Spleen (tissue), 7 donors: ENCODE measurements at regions not wholly inside any gene's neighbourhood (a gene's known extent, or its start where the extent isn't known, plus 50 kb on each side); places are given as distances from the start of the nearest gene placed in this dataset.
"Not testable (repeated sequence)": the region's sequence is repeated elsewhere in the genome, so short reads cannot be mapped to it uniquely, and the experiment has no call there.

Experiments
- POLR2A ChIP-seq, 3 donors: fragments of 450-650 bp; IDR thresholded peaks; one replicate each; pipeline ENCODE4 v1.5.1; 2017; ENCODE audit warnings: antibody characterized with exemption in 3 of 3, mild to moderate bottlenecking in 1 of 3
- POLR2AphosphoS5 ChIP-seq, 3 donors: sonication (generic); formaldehyde crosslinking; IDR thresholded peaks; one replicate each; pipeline ENCODE4 v1.5.1; 2017; ENCODE audit warnings: antibody characterized with exemption in 3 of 3
- TF ChIP-seq, protein P1 (sequence below), 11 experiments: fragments of 200-600 bp in 7 of 11; fragments of 450-650 bp in 4 of 11; sonication (generic) in 4 of 11; IDR thresholded peaks in 8 of 11; conservative IDR thresholded peaks in 3 of 11; 1 replicate in 7 of 11; 2 replicates in 4 of 11; pipeline versions ENCODE4 v1.4.0 to v1.8.0; 2016 to 2021; ENCODE audit warnings: antibody characterized with exemption in 11 of 11, inconsistent platforms in 4 of 11, mild to moderate bottlenecking in 1 of 11
- donor health status: DM: no; HTN: no; CAD: no; lungs with moderate emphysema.
- donor health status: DM: no; HTN: no; CAD: no.
- donor health status: DM: no; HTN: no; CAD: no.

- TF ChIP-seq, protein P1, sequence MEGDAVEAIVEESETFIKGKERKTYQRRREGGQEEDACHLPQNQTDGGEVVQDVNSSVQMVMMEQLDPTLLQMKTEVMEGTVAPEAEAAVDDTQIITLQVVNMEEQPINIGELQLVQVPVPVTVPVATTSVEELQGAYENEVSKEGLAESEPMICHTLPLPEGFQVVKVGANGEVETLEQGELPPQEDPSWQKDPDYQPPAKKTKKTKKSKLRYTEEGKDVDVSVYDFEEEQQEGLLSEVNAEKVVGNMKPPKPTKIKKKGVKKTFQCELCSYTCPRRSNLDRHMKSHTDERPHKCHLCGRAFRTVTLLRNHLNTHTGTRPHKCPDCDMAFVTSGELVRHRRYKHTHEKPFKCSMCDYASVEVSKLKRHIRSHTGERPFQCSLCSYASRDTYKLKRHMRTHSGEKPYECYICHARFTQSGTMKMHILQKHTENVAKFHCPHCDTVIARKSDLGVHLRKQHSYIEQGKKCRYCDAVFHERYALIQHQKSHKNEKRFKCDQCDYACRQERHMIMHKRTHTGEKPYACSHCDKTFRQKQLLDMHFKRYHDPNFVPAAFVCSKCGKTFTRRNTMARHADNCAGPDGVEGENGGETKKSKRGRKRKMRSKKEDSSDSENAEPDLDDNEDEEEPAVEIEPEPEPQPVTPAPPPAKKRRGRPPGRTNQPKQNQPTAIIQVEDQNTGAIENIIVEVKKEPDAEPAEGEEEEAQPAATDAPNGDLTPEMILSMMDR (IDR thresholded peaks at IDR 0.05 in 8 of 11, conservative IDR thresholded peaks at IDR 0.05 in 3 of 11), result not testable (repeated sequence)
- TF ChIP-seq POLR2AphosphoS5, POLR2A (IDR thresholded peaks at IDR 0.05): not testable (repeated sequence)
These were observed 268.6 kb upstream of the ZNF337 start for GRCh38 chr20:25965203-25965602.
